ENCODE measurements at regions not wholly inside any gene's neighbourhood (a gene's known extent, or its start where the extent isn't known, plus 50 kb on each side); places are given as distances from the start of the nearest gene placed in this dataset.

DNA sequence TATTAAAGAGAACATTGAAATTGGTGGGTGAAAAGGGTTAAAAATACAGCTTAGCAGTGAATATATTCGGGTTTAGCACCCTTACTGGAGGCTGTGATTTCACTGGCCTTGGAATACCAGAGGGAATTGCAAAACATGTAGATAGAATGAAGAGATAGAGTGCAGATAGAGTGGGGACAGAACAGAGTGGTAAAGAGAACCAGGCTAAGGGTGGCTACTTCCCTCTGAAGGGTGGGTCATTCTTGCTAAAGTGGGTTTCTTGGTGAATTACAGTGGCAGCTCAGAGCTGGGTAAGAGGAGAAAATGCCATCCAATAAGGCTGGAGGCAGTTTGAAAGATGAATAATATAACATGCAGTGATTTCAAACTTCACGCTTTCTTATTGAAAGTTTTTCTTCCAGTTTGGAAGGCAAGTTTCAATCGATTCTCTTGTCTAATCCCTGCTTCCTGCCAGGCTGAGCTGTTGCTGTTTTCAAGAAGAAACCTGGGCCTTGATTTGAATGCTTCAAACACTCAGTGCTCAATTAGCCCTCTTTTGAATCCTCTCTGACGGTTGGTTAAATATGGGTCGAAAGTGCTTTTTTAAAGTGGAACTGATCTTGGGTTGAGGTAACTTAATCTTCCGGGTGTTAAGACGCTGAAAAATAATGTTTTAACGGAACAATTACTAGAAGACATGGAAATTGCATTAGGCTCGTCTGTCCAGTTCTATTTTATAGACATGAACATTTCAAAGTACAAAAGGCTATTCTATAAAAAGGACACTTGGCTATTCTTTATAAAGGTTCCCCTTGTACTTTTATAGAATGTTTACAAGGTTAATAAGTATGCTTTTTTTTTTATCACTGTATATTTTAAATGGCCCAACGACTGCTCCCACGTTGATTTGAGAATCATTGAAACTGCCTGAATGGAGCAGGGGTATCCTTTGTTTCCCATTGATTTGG, 203.3 kb downstream of the BCAS1 start:
- H3K79me2 ChIP-seq (ENCODE audit: insufficient read depth, low read length), result no peaks in the 10 kb centered on the region
- H2BK5ac ChIP-seq (ENCODE audit: insufficient read length, low read length), result peak overlapping the region; percentile 92
- H3K27ac ChIP-seq (ENCODE audit: insufficient read length, low read depth, low read length), result peak overlapping the region; percentile 95
- peak overlapping the region; percentile 96 for H3T11ph ChIP-seq (ENCODE audit: low read length)
- H3K9me3 ChIP-seq (ENCODE audit: control insufficient read depth, low read depth, low read length), result no peaks in the 10 kb centered on the region
- peak overlapping the region; percentile 47 for H2BK12ac ChIP-seq (ENCODE audit: insufficient read length, low read depth, low read length)
- TF ChIP-seq, protein P1, sequence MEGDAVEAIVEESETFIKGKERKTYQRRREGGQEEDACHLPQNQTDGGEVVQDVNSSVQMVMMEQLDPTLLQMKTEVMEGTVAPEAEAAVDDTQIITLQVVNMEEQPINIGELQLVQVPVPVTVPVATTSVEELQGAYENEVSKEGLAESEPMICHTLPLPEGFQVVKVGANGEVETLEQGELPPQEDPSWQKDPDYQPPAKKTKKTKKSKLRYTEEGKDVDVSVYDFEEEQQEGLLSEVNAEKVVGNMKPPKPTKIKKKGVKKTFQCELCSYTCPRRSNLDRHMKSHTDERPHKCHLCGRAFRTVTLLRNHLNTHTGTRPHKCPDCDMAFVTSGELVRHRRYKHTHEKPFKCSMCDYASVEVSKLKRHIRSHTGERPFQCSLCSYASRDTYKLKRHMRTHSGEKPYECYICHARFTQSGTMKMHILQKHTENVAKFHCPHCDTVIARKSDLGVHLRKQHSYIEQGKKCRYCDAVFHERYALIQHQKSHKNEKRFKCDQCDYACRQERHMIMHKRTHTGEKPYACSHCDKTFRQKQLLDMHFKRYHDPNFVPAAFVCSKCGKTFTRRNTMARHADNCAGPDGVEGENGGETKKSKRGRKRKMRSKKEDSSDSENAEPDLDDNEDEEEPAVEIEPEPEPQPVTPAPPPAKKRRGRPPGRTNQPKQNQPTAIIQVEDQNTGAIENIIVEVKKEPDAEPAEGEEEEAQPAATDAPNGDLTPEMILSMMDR (conservative IDR thresholded peaks at IDR 0.05), result no peak
- H3K4ac ChIP-seq (ENCODE audit: low read depth, low read length), result no peak overlapping the region
- no peaks in the 10 kb centered on the region for H3K27me3 Mint-ChIP-seq (ENCODE audit: low read depth)
- H3K4me3 Mint-ChIP-seq, result peak overlapping the region; percentile 6 to 66; a peak in 4 of 5 replicates
- H3K23me2 ChIP-seq (ENCODE audit: insufficient read length, low read depth, low read length, poor library complexity, severe bottlenecking), result no peaks in the 10 kb centered on the region
- no peak overlapping the region for H2AFZ ChIP-seq (ENCODE audit: low read length)
- H3K27me3 ChIP-seq (ENCODE audit: insufficient read depth, low read length), result no peaks in the 10 kb centered on the region
- H3K23ac ChIP-seq (ENCODE audit: insufficient read length, low read depth, low read length), result no peak overlapping the region
- no peaks in the 10 kb centered on the region for H4K20me1 ChIP-seq (ENCODE audit: control insufficient read depth, insufficient read depth, insufficient read length)
- H2BK120ac ChIP-seq (ENCODE audit: low read depth, low read length, poor library complexity, severe bottlenecking), result peak overlapping the region; percentile 65
- H3K9ac ChIP-seq (ENCODE audit: extremely low read depth, insufficient read length, low read length), result peak overlapping the region; percentile 21
- H2AK5ac ChIP-seq (ENCODE audit: insufficient read length, low read length), result peak overlapping the region; percentile 21
- DNase-seq, result no peak
- H3K36me3 Mint-ChIP-seq (ENCODE audit: insufficient read depth in 1 of 3, low read depth in 3 of 3), result no peaks in the 10 kb centered on the region
- peak overlapping the region; percentile 75 for H4K5ac ChIP-seq (ENCODE audit: insufficient read length, low read depth, low read length)
- no peak overlapping the region for H2BK20ac ChIP-seq (ENCODE audit: low read depth, low read length, poor library complexity, severe bottlenecking)
- H3K79me1 ChIP-seq (ENCODE audit: insufficient read depth, low read depth, low read length, poor library complexity, severe bottlenecking), result no peaks in the 10 kb centered on the region
- no peak overlapping the region for H4K91ac ChIP-seq (ENCODE audit: insufficient read length, low read depth, low read length)
- H3K18ac ChIP-seq (ENCODE audit: insufficient read length, low read depth, low read length), result peak overlapping the region; percentile 55
- H3K56ac ChIP-seq (ENCODE audit: insufficient read length, low read depth, low read length), result no peak overlapping the region
- H3K27ac Mint-ChIP-seq, result peak overlapping the region; percentile 96 to 99 (median 99)
- H2BK15ac ChIP-seq (ENCODE audit: low read depth, low read length), result no peak overlapping the region
- no peak overlapping the region for H4K8ac ChIP-seq (replicated peaks; ENCODE audit: insufficient read length, low read depth, low read length)
- no CpG with 5 or more reads among the region's 11 CpGs for WGBS (ENCODE audit: extremely low coverage, insufficient read length, low lambda C conversion rate)
- no peaks in the 10 kb centered on the region; a peak in 1 of 5 replicates for H3K9me3 Mint-ChIP-seq
- peaks cover 5% of the 10 kb centered on the region; the same call in 1 of the 2 replicates for H3K4me1 ChIP-seq (ENCODE audit: insufficient read depth, low read length)
- H3K4me2 ChIP-seq (ENCODE audit: insufficient read depth, insufficient read length, low read length), result peak overlapping the region; percentile 34
- H3K14ac ChIP-seq (ENCODE audit: insufficient read depth, low read length), result peak overlapping the region; percentile 5; the same call in 1 of the 2 replicates
- H3K4me1 Mint-ChIP-seq, result peaks cover 75% of the 10 kb centered on the region in 2 experiments
